SU-DHL-6 (cell line): ENCODE measurements at regions not wholly inside any gene's neighbourhood (a gene's known extent, or its start where the extent isn't known, plus 50 kb on each side); places are given as distances from the start of the nearest gene placed in this dataset.

ENCODE experiments used
- H2AFZ ChIP-seq: fragments of 200-600 bp; sonication (generic); 2 replicates; pipeline ENCODE4 v1.6.1; 2014; ENCODE audit warnings: low read depth, mild to moderate bottlenecking, moderate library complexity, mixed read lengths, antibody characterized with exemption, low read length; ENCODE audit not compliant: severe bottlenecking
- H3F3A ChIP-seq: fragments of 200-600 bp; shearing (Covaris generic); 2 replicates; pipeline ENCODE4 v1.6.0; 2016; ENCODE audit warnings: antibody characterized with exemption, mild to moderate bottlenecking; ENCODE audit not compliant: insufficient read depth
- H3K27ac ChIP-seq: fragments of 200-600 bp; sonication (generic); 2 replicates; pipeline ENCODE4 v1.5.1; 2016; ENCODE audit warnings: low read depth, mild to moderate bottlenecking, low read length, moderate library complexity, mixed read lengths
- H3K27me3 ChIP-seq: fragments of 200-600 bp; sonication (generic), shearing (Covaris generic); 2 replicates; pipeline ENCODE4 v1.6.0; 2014; ENCODE audit warnings: mild to moderate bottlenecking, low read length
- H3K36me3 ChIP-seq: fragments of 200-600 bp; sonication (generic); 2 replicates; pipeline ENCODE4 v1.6.1; 2014; ENCODE audit warnings: mild to moderate bottlenecking, low read length, mixed read lengths
- H3K4me2 ChIP-seq: fragments of 300-600, 200-600 bp; shearing (Covaris generic), sonication (generic); 2 replicates; pipeline ENCODE4 v1.6.0; 2014; ENCODE audit warnings: low read length, low read depth, mild to moderate bottlenecking; ENCODE audit not compliant: poor library complexity, severe bottlenecking
- H3K4me3 ChIP-seq: fragments of 200-600 bp; sonication (generic); 2 replicates; pipeline ENCODE4 v1.5.1; 2014; ENCODE audit warnings: antibody characterized with exemption, low read length, mild to moderate bottlenecking, mixed read lengths; ENCODE audit not compliant: insufficient read depth, poor library complexity, severe bottlenecking
- H3K79me2 ChIP-seq: fragments of 200-600 bp; sonication (generic); 2 replicates; pipeline ENCODE4 v1.6.1; 2014; ENCODE audit warnings: mild to moderate bottlenecking, low read length, moderate library complexity; ENCODE audit not compliant: insufficient read depth
- H3K9ac ChIP-seq: fragments of 200-600 bp; sonication (generic); 2 replicates; pipeline ENCODE4 v1.7.0; 2014; ENCODE audit warnings: mild to moderate bottlenecking, low read length
- H3K9me2 ChIP-seq: fragments of 200-600 bp; sonication (generic); replicated peaks from 2 replicates; pipeline ENCODE4 v1.6.1; 2014; ENCODE audit warnings: low read length; ENCODE audit not compliant: insufficient read depth
- H3K9me3 ChIP-seq: fragments of 200-600 bp; sonication (generic); 2 replicates; pipeline ENCODE4 v1.6.1; 2014; ENCODE audit warnings: low read length, mixed read lengths; ENCODE audit not compliant: insufficient read depth
- H4K20me1 ChIP-seq: fragments of 200-600 bp; sonication (generic); 2 replicates; pipeline ENCODE4 v1.6.1; 2014; ENCODE audit warnings: low read depth, mild to moderate bottlenecking, antibody characterized with exemption, low read length, moderate library complexity, mixed read lengths
- EZH2phosphoT487 ChIP-seq: fragments of 200-600 bp; sonication (generic), shearing (Covaris generic); conservative IDR thresholded peaks from 2 replicates; pipeline ENCODE4 v1.6.1; 2018; ENCODE audit warnings: mild to moderate bottlenecking, antibody characterized with exemption, low read length, moderate library complexity, mixed read lengths
- TF ChIP-seq, protein P1 (sequence below): fragments of 200-600 bp; sonication (generic); IDR thresholded peaks from one replicate; pipeline ENCODE4 v1.5.1; 2017; ENCODE audit warnings: antibody characterized with exemption, mild to moderate bottlenecking, low read length, moderate library complexity; ENCODE audit not compliant: insufficient read depth, poor library complexity, severe bottlenecking

DNA sequence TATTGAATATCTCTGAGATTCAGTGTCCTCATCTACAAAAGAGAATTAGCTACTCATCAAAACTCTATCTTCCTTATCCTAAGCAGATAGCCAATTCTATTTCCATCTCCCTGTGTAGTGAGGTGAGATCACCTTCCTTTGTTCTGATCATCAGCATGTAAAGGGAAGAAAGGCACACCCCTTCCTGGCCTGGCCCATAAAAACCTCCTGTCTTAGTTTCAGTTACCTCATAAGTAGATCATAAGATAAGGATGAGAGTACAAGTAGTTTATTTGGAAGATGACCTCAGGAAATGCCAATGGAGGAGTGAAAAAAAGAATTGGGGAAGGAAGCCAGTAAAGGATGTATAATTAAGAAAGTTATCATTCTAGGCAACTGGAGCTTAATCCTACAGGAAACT, 114.5 kb upstream of the GADL1 start:
- Histone ChIP-seq H3K36me3 (no peaks in the 10 kb centered on the region), H3K27ac (no peak overlapping the region), H3K79me2 (no peaks in the 10 kb centered on the region), H3K4me2 (no peak overlapping the region), H4K20me1 (no peaks in the 10 kb centered on the region), H3K4me3 (no peak overlapping the region), H3K27me3 (no peaks in the 10 kb centered on the region), H2AFZ (no peak overlapping the region), H3K9ac (no peak overlapping the region), H3F3A (no peaks in the 10 kb centered on the region), H3K9me3 (no peaks in the 10 kb centered on the region), H3K9me2 (no peaks in the 10 kb centered on the region)
- TF ChIP-seq, protein P1, sequence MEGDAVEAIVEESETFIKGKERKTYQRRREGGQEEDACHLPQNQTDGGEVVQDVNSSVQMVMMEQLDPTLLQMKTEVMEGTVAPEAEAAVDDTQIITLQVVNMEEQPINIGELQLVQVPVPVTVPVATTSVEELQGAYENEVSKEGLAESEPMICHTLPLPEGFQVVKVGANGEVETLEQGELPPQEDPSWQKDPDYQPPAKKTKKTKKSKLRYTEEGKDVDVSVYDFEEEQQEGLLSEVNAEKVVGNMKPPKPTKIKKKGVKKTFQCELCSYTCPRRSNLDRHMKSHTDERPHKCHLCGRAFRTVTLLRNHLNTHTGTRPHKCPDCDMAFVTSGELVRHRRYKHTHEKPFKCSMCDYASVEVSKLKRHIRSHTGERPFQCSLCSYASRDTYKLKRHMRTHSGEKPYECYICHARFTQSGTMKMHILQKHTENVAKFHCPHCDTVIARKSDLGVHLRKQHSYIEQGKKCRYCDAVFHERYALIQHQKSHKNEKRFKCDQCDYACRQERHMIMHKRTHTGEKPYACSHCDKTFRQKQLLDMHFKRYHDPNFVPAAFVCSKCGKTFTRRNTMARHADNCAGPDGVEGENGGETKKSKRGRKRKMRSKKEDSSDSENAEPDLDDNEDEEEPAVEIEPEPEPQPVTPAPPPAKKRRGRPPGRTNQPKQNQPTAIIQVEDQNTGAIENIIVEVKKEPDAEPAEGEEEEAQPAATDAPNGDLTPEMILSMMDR = no peak
- TF ChIP-seq EZH2phosphoT487 = no peak

DNA sequence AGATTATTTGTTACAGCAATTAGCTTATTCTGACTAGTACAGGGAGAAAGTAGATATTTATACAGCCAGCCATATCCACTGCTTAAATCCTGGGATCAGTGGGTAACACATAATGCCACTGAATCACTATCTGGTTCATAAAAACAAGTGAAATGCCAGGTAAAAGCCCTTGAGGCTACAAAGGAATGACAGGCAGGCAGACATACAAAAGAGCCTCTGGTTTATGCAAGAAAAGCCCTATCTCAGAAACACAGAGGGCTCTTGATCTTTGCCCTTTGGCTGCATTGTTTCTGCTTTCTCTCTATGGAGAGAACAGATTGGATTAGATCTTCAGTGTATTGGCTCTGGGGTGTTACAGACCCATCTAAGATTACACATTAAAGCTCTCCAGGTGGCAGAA, 115.4 kb upstream of the GADL1 start:
- Histone ChIP-seq H2AFZ (no peak overlapping the region), H3K9me3 (no peaks in the 10 kb centered on the region), H3K9me2 (no peaks in the 10 kb centered on the region), H3K4me2 (no peak overlapping the region), H3K79me2 (no peaks in the 10 kb centered on the region), H3K36me3 (no peaks in the 10 kb centered on the region), H3K9ac (no peak overlapping the region), H4K20me1 (no peaks in the 10 kb centered on the region), H3K4me3 (no peak overlapping the region), H3K27me3 (no peaks in the 10 kb centered on the region), H3K27ac (no peak overlapping the region), H3F3A (no peaks in the 10 kb centered on the region)
- TF ChIP-seq, protein P1 = no peak
- no peak for TF ChIP-seq EZH2phosphoT487

DNA sequence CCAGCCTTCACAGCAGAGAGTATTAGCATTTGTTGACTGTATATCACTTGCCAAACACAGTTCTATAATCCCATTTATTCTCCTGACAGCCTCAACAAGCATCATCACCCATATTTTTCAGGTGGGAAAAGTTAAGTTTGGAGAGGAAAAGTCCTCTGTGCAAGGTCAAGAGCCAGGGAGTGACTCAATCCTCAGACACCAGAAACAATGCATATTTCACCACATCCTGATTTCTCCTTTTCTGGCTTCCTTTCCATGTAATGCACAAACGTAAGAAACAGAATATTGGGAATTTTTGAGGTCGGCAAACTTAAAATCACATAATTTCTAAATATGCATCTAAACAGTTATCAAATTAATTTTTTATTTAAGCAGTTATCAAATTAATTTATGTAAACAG, 116.0 kb upstream of the GADL1 start:
- no peak for TF ChIP-seq EZH2phosphoT487
- TF ChIP-seq, protein P1 = no peak
- no peak overlapping the region for H3K9ac ChIP-seq
- no peaks in the 10 kb centered on the region for H3F3A ChIP-seq
- H3K9me3 ChIP-seq = no peaks in the 10 kb centered on the region
- no peak overlapping the region for H3K4me2 ChIP-seq
- H3K27me3 ChIP-seq = no peaks in the 10 kb centered on the region
- no peaks in the 10 kb centered on the region for H4K20me1 ChIP-seq
- no peaks in the 10 kb centered on the region for H3K9me2 ChIP-seq
- no peak overlapping the region for H3K4me3 ChIP-seq
- H2AFZ ChIP-seq = no peak overlapping the region
- no peaks in the 10 kb centered on the region for H3K36me3 ChIP-seq
- H3K79me2 ChIP-seq = no peaks in the 10 kb centered on the region
- no peak overlapping the region for H3K27ac ChIP-seq

DNA sequence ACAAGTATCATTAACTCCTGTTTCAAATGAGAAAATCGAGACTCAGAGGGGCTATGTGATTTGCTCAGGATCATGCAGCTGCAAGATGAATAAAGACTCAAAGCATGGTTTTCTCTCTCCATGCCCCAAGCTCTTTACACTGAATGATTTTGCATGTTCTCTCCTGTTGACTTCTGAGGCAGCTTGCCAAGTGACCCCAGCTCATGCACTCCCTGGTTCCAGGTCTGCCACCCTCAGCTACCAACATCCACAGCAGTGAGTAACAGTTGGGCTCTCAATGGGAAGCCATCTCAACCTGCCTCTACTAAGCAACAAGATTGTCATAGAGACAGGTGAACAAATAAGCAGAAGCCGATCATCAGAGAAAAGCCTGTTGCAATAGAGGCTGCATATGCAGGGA, 116.9 kb upstream of the GADL1 start:
- Histone ChIP-seq H3K9me3 (no peaks in the 10 kb centered on the region), H3K27ac (no peak overlapping the region), H3K36me3 (no peaks in the 10 kb centered on the region), H2AFZ (no peak overlapping the region), H3K79me2 (no peaks in the 10 kb centered on the region), H3K9me2 (no peaks in the 10 kb centered on the region), H4K20me1 (no peaks in the 10 kb centered on the region), H3K27me3 (no peaks in the 10 kb centered on the region), H3F3A (no peaks in the 10 kb centered on the region), H3K4me3 (no peak overlapping the region), H3K4me2 (no peak overlapping the region), H3K9ac (no peak overlapping the region)
- TF ChIP-seq EZH2phosphoT487 = no peak
- TF ChIP-seq, protein P1 = no peak
